HG03064 (cell line): ENCODE measurements at regions not wholly inside any gene's neighbourhood (a gene's known extent, or its start where the extent isn't known, plus 50 kb on each side); places are given as distances from the start of the nearest gene placed in this dataset.

Experiments used
- ATAC-seq: cut with Tn5 transposase; IDR thresholded peaks from one replicate; pipeline ENCODE4 v1.9.1; 2021; ENCODE audit warnings: low read depth; ENCODE audit not compliant: unreplicated experiment

- no peak for ATAC-seq
These were observed 168.8 kb upstream of the PLXNA2 start for GRCh38 chr1:208413006-208413405.

GRCh38 chr1:208418667-208419066 is 174.5 kb upstream of the PLXNA2 start:
- ATAC-seq, result no peak

- ATAC-seq, result no peak
These were observed 175.7 kb upstream of the PLXNA2 start for GRCh38 chr1:208419746-208420420.

GRCh38 chr1:208420696-208421095 is 176.5 kb upstream of the PLXNA2 start:
- ATAC-seq, result no peak

GRCh38 chr1:208421486-208421885 is 177.3 kb upstream of the PLXNA2 start:
- ATAC-seq, result no peak

GRCh38 chr1:208423526-208423925 is 179.3 kb upstream of the PLXNA2 start:
- ATAC-seq, result no peak

GRCh38 chr1:208425096-208425495 is 180.9 kb upstream of the PLXNA2 start:
- ATAC-seq, result no peak

GRCh38 chr1:208430220-208430619 is 186.0 kb upstream of the PLXNA2 start:
- no peak for ATAC-seq

- no peak for ATAC-seq
These were observed 187.5 kb upstream of the PLXNA2 start for GRCh38 chr1:208431721-208432120.

GRCh38 chr1:208432346-208432745 is 188.2 kb upstream of the PLXNA2 start:
- ATAC-seq, result no peak

GRCh38 chr1:208433086-208433485 is 188.9 kb upstream of the PLXNA2 start:
- ATAC-seq, result no peak

- no peak for ATAC-seq
These were observed 189.8 kb upstream of the PLXNA2 start for GRCh38 chr1:208433971-208434370.

GRCh38 chr1:208437401-208437800 is 193.2 kb upstream of the PLXNA2 start:
- ATAC-seq, result no peak

GRCh38 chr1:208438112-208438699 is 194.0 kb upstream of the PLXNA2 start:
- ATAC-seq, result no peak

GRCh38 chr1:208445758-208446203 is 201.6 kb upstream of the PLXNA2 start:
- ATAC-seq, result no peak

- no peak for ATAC-seq
These were observed 202.1 kb upstream of the PLXNA2 start for GRCh38 chr1:208446271-208446691.

GRCh38 chr1:208448425-208448824 is 204.2 kb upstream of the PLXNA2 start:
- ATAC-seq, result no peak

GRCh38 chr1:208449951-208450350 is 205.8 kb upstream of the PLXNA2 start:
- no peak for ATAC-seq

- no peak for ATAC-seq
These were observed 206.8 kb upstream of the PLXNA2 start for GRCh38 chr1:208450958-208451357.

- no peak for ATAC-seq
These were observed 211.6 kb upstream of the PLXNA2 start for GRCh38 chr1:208455821-208456220.

GRCh38 chr1:208456487-208456886 is 212.3 kb upstream of the PLXNA2 start:
- ATAC-seq, result no peak

GRCh38 chr1:208460823-208461222 is 216.6 kb upstream of the PLXNA2 start:
- no peak for ATAC-seq
